ENCODE measurements at regions not wholly inside any gene's neighbourhood (a gene's known extent, or its start where the extent isn't known, plus 50 kb on each side); places are given as distances from the start of the nearest gene placed in this dataset.

DNA sequence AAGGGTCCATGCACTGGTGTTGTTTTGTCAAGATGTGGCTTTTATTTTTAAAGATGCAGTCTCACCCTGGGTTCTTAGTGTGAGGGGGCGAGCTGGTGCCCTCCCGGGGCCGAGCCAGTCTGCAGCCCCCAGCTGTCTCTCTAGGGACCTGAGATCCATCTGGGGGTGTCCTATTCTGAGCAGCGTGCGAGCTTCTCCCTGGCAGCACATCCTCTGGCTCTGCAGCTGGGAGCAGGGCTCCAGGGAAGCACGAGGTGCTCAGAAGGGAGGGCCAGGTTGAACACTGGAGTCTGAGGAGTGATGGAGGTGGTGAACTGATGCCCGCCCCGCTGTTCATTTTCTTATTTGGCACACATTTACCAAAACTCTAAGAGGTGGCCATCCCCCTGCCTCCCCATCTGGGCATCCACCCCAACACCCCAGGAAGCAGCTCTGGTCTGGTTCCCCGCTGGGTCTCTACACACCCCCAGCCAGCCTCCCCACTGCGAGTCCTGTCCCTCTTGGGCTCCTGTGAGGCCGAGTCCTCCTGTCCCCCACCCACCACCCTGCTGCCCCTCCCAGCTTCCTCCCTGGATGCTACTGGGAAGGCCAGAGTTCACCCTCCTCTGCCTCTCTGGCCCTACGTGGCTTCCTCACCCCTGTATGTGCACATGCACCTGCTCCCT is 956.4 kb downstream of the BRD1 start:
- no peaks in the 10 kb centered on the region for H3K36me3 ChIP-seq
- peaks cover 0 to 13% (median 3%) of the 10 kb centered on the region in 9 donors for H3K27me3 ChIP-seq
- no peak overlapping the region for H3K4me3 ChIP-seq
- WGBS, 4 donors = 73 to 78% (median 76%) methylated on average over 6 to 12 of the region's 12 CpGs
- ATAC-seq = no peak
- TF ChIP-seq, protein P1, sequence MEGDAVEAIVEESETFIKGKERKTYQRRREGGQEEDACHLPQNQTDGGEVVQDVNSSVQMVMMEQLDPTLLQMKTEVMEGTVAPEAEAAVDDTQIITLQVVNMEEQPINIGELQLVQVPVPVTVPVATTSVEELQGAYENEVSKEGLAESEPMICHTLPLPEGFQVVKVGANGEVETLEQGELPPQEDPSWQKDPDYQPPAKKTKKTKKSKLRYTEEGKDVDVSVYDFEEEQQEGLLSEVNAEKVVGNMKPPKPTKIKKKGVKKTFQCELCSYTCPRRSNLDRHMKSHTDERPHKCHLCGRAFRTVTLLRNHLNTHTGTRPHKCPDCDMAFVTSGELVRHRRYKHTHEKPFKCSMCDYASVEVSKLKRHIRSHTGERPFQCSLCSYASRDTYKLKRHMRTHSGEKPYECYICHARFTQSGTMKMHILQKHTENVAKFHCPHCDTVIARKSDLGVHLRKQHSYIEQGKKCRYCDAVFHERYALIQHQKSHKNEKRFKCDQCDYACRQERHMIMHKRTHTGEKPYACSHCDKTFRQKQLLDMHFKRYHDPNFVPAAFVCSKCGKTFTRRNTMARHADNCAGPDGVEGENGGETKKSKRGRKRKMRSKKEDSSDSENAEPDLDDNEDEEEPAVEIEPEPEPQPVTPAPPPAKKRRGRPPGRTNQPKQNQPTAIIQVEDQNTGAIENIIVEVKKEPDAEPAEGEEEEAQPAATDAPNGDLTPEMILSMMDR (IDR thresholded peaks at IDR 0.05) = no peak
- no peak for TF ChIP-seq POLR2A (IDR thresholded peaks at IDR 0.05)
- intact Hi-C loops (cut with DNase I) = no loop called here
- H3K27ac ChIP-seq = no peak overlapping the region
- H3K9me3 ChIP-seq = peaks cover 0 to 12% (median 3%) of the 10 kb centered on the region in 12 donors
- no peak for DNase-seq
- H3K4me1 ChIP-seq = no peaks in the 10 kb centered on the region

DNA sequence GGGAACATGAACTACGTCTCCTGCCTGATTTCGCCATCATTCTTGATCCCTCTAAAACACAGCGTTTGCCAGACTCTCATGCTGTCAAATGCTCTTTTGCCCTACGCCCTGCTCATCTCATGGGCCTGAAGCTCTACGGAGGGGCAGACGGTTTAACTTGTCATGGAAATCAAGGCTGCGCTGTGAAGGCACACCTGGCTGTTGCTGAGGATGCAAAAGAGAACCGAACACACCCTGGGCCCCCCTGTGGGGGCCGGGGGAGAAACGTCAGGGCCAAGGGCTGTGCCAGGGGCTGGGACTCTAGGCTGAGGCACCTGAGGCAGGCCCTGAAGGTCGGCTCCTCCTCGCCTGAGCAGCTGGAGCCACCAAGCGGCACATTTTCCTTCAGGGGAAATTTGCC is 957.2 kb downstream of the BRD1 start:
- Histone ChIP-seq H3K27ac (no peak overlapping the region), H3K4me3 (no peak overlapping the region), H3K4me1 (no peaks in the 10 kb centered on the region), H3K27me3 (peaks cover 0 to 13% (median 3%) of the 10 kb centered on the region in 9 donors), H3K9me3 (peaks cover 0 to 6% (median 0%) of the 10 kb centered on the region in 12 donors), H3K36me3 (no peaks in the 10 kb centered on the region)
- intact Hi-C loops (cut with DNase I) = no loop called here
- no peak for ATAC-seq
- 77 to 82% (median 80%) methylated on average over 12 to 13 of the region's 13 CpGs for WGBS, 4 donors
- TF ChIP-seq, protein P1 (IDR thresholded peaks at IDR 0.05) = no peak
- no peak for TF ChIP-seq POLR2A (IDR thresholded peaks at IDR 0.05)
- DNase-seq = no peak

GRCh38 chr22:48869788-48870187 is 957.9 kb downstream of the BRD1 start:
- TF ChIP-seq, protein P1 (IDR thresholded peaks at IDR 0.05) = no peak
- TF ChIP-seq POLR2A (IDR thresholded peaks at IDR 0.05) = no peak
- intact Hi-C loops (cut with DNase I) = no loop called here
- Histone ChIP-seq H3K9me3 (peaks cover 0 to 6% (median 0%) of the 10 kb centered on the region in 12 donors), H3K27ac (no peak overlapping the region), H3K4me1 (no peaks in the 10 kb centered on the region), H3K36me3 (no peaks in the 10 kb centered on the region), H3K4me3 (no peak overlapping the region), H3K27me3 (peaks cover 0 to 7% (median under 1%) of the 10 kb centered on the region in 9 donors)
- WGBS, 4 donors = 81 to 95% (median 91%) methylated on average over 5 of the region's 5 CpGs
- ATAC-seq (no peak), DNase-seq (no peak)

DNA sequence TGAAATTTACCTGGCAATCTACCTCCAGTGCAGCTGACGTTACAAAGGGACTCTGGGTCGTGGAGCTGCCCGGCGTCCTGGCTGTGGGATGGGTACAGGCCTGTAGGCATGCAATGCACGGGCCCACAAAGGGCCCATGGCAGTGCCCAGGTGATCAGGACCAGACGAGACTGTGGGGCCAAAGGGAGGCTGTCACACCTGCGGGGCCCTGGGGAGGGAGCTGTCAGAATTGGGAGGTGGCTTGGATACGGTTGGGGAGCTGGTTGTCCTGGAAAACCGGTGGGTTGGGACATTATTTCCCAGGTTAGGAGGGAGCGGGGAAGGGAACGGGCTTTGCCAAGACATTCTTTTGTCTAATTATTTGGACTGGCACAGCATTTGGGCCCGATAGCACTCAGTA is 958.5 kb downstream of the BRD1 start:
- TF ChIP-seq, protein P1 (IDR thresholded peaks at IDR 0.05) = no peak
- TF ChIP-seq POLR2A (IDR thresholded peaks at IDR 0.05) = no peak
- WGBS, 4 donors = 81 to 85% (median 82%) methylated on average over 12 of the region's 12 CpGs
- ATAC-seq (no peak), DNase-seq (no peak)
- intact Hi-C loops (cut with DNase I) = no loop called here
- H3K36me3 ChIP-seq = no peaks in the 10 kb centered on the region
- no peak overlapping the region for H3K4me3 ChIP-seq
- H3K27me3 ChIP-seq = peaks cover 0 to 7% (median 0%) of the 10 kb centered on the region in 9 donors
- no peak overlapping the region for H3K27ac ChIP-seq
- no peaks in the 10 kb centered on the region for H3K4me1 ChIP-seq
- peaks cover 0 to 6% (median 0%) of the 10 kb centered on the region in 12 donors for H3K9me3 ChIP-seq

Measured in heart left ventricle (tissue), 16 donors.